GM06990 (cell line): ENCODE measurements at regions not wholly inside any gene's neighbourhood (a gene's known extent, or its start where the extent isn't known, plus 50 kb on each side); places are given as distances from the start of the nearest gene placed in this dataset.

Experiments used
- DNase-seq: peaks from one replicate; pipeline ENCODE4 v3.0.0-alpha.2; 2011; ENCODE audit not compliant: insufficient read length; ENCODE audit errors: extremely low read depth
- H3K27me3 ChIP-seq: replicated peaks from 2 replicates; pipeline ENCODE4 v1.6.0; 2011; ENCODE audit warnings: low read length; ENCODE audit not compliant: control insufficient read depth, insufficient read depth
- H3K36me3 ChIP-seq: 2 replicates; pipeline ENCODE4 v1.5.1; 2011; ENCODE audit warnings: low read length; ENCODE audit not compliant: control insufficient read depth, insufficient read depth
- H3K4me3 ChIP-seq: replicated peaks from 2 replicates; pipeline ENCODE4 v1.5.1; 2011; ENCODE audit warnings: low read depth, mild to moderate bottlenecking, control low read depth, low read length
- TF ChIP-seq, protein P1 (sequence below): IDR thresholded peaks from 2 replicates; pipeline ENCODE4 v1.5.1; 2011; ENCODE audit warnings: low read length, control low read depth, mild to moderate bottlenecking, inconsistent platforms; ENCODE audit not compliant: insufficient read depth, poor library complexity, severe bottlenecking

DNA sequence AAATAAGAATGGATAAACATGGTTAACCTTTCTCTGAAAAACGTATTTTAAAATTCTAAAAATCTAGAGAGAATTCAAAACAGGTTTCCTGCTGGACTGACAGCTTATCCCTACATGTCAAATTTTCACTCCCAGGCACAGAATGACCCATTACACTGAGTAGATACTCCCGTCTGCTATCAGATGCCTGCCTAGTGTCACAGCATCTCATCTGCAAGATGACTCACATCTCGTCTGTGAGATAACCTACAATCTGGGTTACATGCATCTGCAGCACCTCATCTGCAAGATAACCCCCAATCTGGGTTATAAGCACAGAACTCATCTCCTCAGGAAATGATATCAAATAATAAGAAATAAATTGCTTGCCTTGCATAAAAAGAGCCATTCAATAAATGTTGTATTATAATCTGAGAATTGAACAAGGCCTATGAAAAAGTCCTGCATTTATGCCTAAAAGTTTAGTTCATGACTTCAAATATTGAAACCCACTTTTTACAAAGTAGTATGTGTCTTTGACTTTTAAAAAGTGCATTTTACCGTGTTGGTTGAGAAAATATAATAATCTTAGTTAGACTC, 188.3 kb upstream of the THBS1 start:
- DNase-seq: no peak
- TF ChIP-seq, protein P1, sequence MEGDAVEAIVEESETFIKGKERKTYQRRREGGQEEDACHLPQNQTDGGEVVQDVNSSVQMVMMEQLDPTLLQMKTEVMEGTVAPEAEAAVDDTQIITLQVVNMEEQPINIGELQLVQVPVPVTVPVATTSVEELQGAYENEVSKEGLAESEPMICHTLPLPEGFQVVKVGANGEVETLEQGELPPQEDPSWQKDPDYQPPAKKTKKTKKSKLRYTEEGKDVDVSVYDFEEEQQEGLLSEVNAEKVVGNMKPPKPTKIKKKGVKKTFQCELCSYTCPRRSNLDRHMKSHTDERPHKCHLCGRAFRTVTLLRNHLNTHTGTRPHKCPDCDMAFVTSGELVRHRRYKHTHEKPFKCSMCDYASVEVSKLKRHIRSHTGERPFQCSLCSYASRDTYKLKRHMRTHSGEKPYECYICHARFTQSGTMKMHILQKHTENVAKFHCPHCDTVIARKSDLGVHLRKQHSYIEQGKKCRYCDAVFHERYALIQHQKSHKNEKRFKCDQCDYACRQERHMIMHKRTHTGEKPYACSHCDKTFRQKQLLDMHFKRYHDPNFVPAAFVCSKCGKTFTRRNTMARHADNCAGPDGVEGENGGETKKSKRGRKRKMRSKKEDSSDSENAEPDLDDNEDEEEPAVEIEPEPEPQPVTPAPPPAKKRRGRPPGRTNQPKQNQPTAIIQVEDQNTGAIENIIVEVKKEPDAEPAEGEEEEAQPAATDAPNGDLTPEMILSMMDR: no peak
- Histone ChIP-seq H3K36me3 (no peaks in the 10 kb centered on the region), H3K4me3 (no peak overlapping the region), H3K27me3 (no peaks in the 10 kb centered on the region)

DNA sequence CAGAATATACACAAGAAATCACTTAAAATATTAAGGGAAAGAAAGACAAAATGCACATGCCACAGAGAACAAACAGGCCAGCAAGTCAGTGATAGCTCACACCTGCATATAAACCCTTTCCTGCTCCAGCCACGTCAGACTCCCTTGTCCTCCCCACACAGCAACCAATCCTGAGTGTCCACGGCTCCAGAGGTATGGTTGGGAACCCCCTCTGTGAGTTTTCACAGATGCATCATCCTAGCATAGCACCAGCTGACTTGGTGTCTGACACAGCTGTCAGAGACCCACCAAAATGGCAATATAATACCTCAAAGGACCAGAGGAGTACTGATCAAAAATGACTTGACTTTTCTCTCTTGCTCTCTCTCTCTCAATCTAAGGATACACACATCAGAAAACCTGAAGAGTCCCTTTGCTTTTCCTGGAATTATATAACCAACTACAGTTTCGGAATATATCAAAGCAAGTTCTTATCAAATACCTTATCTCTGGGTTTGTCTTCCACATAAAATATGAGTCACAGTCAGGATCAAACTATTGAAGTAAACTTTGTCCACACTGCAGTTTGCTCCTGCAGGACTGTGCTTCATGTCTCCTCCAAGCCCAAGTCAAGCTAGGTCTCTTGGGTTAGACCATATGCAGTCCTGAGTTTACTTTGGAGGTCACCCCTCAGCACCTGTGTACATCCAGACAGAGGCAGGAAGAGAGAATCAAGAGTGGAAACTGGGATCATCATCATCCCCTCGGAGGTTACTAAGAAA, 187.1 kb upstream of the THBS1 start:
- Histone ChIP-seq H3K36me3 (no peaks in the 10 kb centered on the region), H3K4me3 (no peak overlapping the region), H3K27me3 (no peaks in the 10 kb centered on the region)
- no peak for DNase-seq
- TF ChIP-seq, protein P1: no peak

DNA sequence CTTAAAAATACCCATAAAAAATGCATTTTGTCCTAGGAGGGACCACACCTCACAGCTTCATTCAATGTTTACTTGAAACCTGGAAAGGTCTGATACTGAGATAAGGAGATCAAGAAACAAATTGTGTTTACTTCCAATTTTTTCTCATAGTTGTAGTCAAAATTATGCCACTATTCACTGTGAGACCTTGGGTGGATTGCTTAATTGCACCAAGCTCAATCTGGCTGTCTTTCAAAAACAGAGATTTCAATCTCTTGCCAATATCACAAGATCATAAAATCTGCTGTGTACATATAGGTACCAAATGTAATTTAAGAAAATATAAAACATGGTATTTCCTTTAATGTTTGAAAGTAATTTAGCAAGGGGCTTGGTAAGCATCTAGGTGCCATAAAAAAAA, 186.4 kb upstream of the THBS1 start:
- no peak overlapping the region for H3K4me3 ChIP-seq

DNA sequence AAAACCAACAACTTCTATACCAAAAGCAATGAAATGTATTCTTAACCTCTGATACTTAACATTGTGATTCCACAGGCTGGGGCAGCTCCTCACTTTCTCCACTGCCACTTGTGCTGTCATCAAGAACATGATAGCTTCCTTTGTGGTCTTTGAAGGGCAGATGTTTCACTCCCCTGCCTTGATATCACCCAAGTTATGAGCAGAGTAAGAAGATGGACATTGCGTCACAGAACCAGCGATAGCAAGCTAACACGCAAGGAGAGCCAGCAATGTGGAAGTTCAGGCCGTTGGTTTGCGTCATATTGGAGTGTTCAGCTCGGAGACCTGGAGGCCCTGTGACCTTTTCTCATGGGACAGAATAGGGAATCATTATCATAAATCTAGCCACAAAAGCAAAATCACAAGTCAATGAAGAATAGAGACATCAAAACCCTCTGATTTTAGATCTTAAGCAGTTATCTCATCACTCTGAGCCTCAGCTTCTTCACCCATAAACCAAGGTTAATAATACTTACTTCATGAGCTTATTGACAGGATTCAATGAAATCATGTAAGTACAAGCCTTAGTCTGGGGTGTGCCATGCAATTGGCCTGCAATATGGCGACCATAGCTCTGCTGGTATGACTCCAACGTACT, 183.8 kb upstream of the THBS1 start:
- Histone ChIP-seq H3K27me3 (no peaks in the 10 kb centered on the region), H3K36me3 (no peaks in the 10 kb centered on the region), H3K4me3 (no peak overlapping the region)
- TF ChIP-seq, protein P1: no peak
- no peak for DNase-seq

More for the DNA sequence above, 186.4 kb upstream of the THBS1 start:
- Histone ChIP-seq H3K27me3 (no peaks in the 10 kb centered on the region), H3K36me3 (no peaks in the 10 kb centered on the region)
- TF ChIP-seq, protein P1: no peak
- DNase-seq: no peak

DNA sequence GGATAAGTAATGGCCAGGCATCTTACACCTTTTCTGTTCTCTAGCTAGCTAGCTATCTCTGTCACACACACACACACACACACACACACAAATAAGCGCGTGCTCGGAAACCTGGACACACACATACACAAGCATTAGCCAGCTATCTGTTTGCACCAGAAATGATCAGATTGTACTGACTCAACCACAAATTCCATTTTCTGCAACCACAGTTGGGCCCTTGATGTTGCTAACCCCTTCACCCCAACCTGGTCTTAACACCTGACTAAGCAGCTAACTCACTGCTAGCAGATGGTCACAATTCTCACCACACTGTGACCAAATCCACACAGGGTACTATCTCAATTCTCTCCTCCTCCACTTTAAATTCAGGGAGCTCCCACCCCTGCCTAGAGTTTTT, 183.0 kb upstream of the THBS1 start:
- no peaks in the 10 kb centered on the region for H3K27me3 ChIP-seq
- H3K4me3 ChIP-seq: no peak overlapping the region
- DNase-seq: no peak
- no peaks in the 10 kb centered on the region for H3K36me3 ChIP-seq
- TF ChIP-seq, protein P1: no peak
